HG03439 (cell line): ENCODE measurements at regions not wholly inside any gene's neighbourhood (a gene's known extent, or its start where the extent isn't known, plus 50 kb on each side); places are given as distances from the start of the nearest gene placed in this dataset.
"Not testable (repeated sequence)": the region's sequence is repeated elsewhere in the genome, so short reads cannot be mapped to it uniquely, and the experiment has no call there.

Experiments used
- ATAC-seq: cut with Tn5 transposase; IDR thresholded peaks from one replicate; pipeline ENCODE4 v1.9.1; 2021; ENCODE audit warnings: mild to moderate bottlenecking, moderate library complexity; ENCODE audit not compliant: unreplicated experiment

DNA sequence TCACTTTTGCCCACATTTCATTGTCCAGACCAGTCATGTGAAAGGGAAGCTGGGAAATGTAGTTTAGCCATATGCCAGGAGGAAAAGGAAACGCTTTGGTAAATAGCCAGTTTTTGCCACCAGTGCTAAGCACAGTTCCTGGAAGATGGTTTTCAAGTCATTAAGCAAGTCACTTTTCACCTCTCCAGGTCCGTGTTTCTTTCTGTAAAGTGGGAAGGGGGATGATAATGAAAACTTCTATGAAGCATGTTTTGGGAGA lies 96.6 kb upstream of the TPTE start:
- ATAC-seq: not testable (repeated sequence)

DNA sequence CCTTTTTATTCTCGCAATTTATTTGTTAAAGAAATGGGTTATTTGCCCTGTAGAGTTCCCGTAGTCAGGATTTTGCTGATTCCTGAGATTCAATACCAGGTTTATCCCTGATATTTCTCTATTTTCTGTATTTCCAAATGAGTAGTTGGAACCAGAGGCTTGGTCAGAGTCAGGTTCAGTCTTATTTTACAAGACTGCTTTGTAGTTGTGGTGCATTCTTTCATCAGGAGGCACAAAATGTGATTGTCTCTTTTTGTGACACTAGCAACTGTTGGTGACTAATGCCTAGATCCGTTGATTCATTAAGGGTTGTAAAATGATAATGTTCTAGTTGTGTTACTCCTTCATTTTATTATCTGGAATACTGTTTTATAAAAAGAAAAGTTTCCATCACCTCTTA lies 95.5 kb upstream of the TPTE start:
- no peak for ATAC-seq

DNA sequence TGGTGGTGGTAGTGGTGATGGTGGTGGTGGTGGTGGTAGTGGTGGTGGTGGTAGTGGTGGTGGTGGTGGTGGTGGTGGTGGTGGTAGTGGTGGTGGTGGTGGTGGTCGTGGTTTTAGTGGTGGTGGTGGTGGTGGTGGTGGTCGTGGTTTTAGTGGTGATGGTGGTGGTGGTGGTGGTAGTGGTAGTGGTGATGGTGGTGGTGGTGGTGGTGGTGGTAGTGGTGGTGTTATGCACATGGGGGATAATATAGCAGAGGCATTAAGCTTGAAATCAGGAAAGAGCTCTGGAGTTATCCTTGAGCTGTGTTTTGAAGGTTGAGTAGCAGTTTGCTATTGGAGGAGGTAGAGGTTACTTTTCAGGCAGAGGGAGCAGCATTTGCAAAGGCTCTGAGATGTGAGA lies 94.6 kb upstream of the TPTE start:
- ATAC-seq: not testable (repeated sequence)

DNA sequence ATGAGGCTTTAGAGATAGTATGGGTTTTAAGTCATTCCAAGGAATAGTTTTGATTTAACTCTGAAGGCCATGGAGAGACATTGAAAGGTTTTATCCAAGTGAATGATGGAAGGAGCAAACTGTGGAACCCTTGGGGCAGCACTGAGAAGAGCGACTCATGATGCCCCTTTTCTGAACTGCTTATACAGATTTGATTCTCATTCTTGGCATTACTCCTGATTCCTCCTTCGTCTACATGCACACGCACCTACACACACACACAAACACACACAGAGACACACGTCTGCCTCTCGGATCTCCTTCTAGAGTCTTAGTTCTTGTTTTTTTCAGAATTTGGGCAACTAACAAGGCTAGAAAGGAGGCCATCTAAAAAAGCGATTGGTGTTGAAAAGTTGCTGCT lies 94.1 kb upstream of the TPTE start:
- not testable (repeated sequence) for ATAC-seq

DNA sequence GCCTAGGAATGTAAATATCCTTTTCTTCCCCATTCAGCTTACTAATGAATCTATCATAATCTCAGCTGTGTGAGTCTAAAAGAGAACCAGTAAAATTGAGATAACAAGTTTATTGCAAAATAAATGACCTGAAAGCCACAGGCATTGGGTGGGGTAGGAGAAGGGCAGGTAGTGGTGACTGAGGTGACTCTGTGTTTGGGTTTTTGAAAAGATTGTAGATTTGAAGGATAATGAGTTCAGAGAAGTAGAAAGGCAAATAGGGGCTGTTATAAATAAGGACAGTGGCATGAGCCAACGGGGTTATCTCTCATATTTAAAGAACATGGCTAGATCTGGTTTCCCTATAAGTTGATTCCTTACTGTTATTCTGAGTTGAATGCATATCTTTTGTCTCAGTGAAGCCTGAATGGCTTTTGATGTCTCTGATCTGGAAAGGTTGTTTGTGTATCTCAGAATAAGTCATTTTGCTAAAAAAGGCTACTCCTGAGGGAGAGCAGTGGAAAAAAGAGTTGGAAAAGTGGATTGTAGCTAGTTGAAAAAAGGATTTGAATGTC lies 92.3 kb upstream of the TPTE start:
- ATAC-seq: not testable (repeated sequence)

DNA sequence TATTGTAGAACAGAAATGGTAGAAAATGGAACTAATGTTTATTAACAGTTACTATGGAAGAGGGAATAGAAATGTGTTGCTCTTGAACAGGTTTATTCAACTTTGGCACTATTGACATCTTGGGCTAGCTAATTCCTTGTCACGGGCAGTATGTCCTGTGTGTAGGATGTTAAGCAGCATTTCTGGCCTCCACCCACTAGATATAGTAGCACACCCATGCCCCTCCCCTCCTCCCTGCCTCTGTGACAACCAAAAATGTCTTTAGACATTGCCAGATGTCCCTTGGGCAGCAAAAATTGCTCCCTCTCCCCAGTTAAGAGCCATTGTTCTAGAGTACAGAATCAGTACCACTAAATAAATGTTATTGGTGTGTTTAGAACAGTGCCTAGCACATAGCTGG lies 91.4 kb upstream of the TPTE start:
- no peak for ATAC-seq

DNA sequence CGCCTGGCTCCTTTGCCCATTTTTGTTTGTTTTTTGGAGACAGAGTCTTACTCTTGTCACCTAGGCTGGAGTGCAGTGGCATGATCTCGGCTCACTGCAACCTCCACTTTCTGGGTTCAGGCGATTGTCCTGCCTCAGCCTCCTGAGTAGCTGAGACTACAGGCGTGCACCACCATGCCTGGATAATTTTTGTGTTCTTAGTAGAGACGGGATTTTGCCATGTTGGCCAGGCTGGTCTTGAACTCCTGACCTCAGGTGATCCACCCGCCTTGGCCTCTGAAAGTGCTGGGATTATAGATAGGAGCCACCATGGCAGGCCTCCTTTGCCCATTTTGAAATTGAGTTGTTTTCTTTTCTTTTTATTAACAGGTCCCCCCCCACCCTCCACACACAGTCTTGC lies 89.4 kb upstream of the TPTE start:
- not testable (repeated sequence) for ATAC-seq

DNA sequence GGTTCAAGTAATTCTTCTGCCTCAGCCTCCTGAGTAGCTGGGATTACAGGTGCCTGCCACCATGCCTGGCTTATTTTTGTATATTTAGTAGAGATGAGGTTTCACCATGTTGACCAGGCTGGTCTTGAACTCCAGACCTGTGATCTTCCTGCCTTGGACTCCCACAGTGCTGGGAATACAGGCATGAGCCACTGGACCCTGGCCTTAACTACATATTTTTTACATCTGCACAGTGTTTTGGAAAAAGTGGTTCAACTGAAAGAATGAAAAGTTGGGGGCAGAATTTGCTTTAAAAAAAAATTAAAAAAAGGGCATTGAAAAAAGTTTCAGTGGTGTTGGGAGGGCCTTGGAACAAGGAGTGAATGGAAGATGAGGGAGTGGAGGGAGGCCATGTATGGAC lies 88.9 kb upstream of the TPTE start:
- not testable (repeated sequence) for ATAC-seq

DNA sequence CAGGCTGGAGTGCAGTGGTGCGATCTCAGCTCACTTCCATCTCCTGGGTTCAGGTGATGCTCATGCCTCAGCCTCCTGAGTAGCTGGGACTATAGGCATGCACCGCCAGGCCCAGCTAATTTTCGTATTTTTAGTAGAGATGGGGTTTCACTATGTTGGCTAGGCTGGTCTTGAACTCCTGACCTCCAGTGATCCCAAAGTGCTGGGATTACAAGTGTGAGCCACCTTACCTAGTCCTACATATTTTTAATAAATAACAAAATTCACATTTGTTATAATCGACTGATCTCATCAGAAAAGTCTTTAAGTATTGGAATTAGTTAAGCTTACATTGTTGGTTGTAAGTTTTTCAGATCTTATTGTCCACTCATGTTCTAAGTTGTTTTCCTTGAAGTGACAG lies 83.4 kb upstream of the TPTE start:
- ATAC-seq: not testable (repeated sequence)

DNA sequence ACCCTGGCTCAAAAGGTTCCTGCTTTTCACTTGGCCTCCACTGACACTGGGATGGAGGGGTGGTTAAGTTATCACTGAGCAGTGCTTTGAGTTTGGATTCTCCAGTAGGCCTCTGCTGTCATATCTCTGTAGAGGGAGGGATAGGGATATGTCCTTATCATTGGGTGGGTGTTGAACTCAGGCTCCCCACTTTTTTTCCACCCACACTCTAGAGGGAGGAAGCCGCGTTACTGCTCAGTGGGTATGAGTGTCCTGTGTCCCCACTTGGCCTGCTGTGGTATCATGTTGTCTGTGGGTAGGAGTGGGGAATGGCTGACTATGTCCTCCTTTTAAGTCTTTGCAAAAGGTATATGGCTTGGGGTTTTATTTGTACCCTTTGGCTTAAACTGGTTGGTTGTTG lies 80.7 kb upstream of the TPTE start:
- not testable (repeated sequence) for ATAC-seq

DNA sequence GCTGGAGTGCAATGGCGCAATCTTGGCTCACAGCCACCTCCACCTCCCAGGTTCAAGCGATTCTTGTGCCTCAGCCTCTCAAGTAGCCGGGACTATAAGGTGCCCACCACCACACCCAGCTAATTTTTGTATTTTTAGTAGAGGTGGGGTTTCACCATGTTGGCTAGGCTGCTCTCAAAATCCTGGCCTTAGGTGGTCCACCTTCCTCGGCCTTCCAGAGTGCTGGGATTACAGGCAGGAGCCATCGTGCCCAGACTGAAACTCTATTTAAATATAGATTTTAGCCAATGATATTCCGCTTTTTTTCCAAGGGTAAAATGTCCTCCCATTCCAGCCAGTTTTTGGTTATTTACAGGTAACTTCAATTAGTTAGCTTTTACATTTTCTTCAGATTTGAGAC lies 79.4 kb upstream of the TPTE start:
- ATAC-seq: not testable (repeated sequence)

DNA sequence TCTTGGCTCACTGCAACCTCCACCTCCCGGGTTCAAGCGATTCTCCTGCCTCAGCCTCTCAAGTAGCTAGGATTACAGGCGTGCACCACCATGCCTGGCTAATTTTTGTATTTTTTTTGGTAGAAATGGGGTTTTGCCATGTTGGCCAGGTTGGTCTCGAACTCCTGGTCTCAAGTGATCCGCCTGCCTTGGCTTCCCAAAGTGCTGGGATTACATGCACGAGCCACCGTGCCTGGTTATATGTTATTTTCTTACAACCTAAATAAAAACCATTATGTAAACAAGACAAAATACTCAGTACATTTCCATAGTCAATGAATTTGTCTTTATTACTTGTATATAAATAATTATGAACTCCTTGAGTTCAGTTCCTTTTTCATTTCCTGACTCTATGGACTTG lies 75.7 kb upstream of the TPTE start:
- not testable (repeated sequence) for ATAC-seq

DNA sequence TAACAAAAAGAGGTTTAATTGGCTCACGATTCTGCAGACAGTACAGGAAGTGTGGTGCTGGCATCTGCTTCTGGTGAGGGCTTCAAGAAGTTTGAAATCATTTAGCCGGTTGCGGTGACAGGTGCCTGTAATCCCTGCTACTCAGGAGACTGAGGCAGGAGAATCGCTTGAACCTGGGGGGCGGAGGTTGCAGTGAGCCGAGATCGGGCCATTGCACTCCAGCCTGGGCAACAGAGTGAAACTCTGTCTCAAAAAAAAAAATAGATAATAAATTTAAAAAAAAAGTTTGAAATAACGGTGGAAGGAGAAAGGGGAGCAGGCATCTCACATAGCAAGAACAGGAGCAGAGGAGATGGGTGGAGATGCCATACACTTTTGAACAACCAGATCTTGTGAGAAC lies 71.9 kb upstream of the TPTE start:
- not testable (repeated sequence) for ATAC-seq

DNA sequence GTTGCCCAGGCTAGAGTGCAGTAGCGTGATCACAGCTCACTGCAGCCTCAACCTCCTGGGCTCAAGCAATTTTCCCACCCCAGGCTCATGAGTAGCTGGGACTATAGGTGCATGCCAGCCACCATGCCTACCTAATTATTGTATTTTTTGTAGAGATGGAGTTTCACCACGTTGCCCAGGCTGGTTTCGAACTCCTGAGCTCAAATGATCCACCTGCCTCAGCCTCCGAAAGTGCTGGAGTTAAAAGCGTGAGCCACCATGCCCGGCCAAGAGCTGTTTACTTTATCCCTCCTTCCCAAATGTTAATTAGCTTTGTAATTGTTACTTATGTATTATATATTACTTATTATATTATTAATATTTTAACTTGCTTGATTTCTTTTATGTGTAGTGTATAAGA lies 70.1 kb upstream of the TPTE start:
- not testable (repeated sequence) for ATAC-seq

DNA sequence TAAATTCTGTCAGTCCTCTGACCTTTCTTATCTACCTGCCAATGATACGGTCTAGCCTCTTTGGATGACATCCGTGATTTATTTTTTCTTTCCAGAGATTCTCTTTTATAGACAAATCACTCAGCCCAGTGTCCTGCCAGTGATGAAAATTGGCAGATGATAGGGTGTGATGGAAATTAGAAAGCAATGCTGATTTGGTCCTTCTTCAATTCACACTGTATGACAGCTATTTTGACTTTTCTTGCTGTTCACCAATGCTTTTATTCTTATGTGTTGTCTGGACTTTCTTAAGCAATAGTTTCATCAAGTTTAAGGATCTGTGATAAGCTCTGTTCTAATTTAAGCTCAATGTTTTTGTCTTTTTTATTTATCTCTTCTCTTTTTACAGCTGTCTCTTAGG lies 63.6 kb upstream of the TPTE start:
- ATAC-seq: not testable (repeated sequence)

DNA sequence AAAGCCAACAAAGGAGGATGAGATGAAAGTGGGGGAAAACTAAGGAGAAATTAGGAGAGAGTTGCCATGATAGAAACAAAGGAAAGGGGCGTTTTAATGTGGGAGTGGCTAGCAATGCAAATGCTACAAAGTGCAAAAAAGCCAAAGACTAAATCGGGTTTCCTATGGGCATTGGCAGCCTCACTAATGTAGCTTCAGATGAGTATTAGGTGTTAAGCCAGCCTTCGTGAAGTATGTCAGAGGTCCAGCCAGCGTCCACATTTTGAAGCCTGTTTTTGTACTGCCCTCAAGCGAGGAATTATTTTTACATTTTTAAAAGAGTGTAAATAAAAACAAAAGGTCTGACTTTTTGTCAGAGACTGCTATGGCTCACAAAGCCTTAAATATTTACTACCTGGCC lies 60.4 kb upstream of the TPTE start:
- ATAC-seq: not testable (repeated sequence)

DNA sequence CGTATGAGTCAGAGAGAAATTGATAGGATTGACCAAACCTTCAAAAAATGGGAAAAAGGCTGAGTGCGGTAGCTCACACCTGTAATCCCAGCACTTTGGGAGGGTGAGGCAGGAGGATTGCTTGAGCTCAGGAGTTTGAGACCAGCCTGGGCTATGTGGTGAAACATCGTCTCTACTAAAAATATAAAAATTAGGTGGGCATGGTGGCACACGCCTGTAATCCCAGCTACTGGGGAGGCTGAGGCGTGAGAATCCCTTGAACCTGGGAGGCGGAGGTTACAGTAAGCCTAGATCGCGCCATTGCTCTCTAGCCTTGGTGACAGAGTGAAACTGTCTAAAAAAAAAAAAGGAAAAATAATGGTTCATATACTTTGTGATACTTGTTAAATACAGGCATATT lies 59.9 kb upstream of the TPTE start:
- ATAC-seq: not testable (repeated sequence)

DNA sequence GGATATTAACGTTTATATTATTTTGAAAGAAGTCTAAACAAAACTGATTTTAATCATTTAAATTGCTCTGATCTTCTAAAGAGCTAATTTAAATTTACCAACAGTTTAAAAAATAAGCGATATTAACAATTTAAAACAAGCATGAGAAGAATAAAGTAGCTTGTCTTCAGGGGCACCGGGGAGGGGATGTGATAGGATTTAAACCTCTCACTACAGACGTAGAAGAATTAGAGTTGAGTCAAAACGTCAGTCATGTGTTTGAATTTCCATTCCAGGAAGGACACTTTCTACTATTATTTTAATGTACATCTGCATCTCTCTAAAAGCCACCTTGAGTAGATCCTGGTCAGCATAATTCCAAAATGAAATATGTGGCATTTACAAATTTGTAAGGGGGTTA lies 58.2 kb upstream of the TPTE start:
- no peak for ATAC-seq

DNA sequence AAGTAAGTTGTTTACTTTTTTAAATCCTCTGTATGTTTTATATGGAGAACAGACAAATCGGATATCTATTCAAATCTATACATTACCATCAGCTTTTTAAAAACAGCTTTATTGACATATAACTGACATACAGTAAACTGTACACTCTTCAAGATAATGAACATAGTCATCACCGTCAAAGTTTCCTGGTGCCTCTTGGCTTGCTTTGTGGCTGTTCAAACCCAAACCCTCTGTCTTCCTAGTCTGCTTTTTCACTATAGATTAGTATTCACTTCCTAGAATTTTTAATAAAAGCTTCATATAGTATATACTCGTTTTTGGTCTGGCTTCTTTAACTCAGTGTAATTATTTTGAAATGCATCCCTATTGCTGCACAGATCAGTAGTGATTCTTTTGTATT lies 56.4 kb upstream of the TPTE start:
- ATAC-seq: no peak

DNA sequence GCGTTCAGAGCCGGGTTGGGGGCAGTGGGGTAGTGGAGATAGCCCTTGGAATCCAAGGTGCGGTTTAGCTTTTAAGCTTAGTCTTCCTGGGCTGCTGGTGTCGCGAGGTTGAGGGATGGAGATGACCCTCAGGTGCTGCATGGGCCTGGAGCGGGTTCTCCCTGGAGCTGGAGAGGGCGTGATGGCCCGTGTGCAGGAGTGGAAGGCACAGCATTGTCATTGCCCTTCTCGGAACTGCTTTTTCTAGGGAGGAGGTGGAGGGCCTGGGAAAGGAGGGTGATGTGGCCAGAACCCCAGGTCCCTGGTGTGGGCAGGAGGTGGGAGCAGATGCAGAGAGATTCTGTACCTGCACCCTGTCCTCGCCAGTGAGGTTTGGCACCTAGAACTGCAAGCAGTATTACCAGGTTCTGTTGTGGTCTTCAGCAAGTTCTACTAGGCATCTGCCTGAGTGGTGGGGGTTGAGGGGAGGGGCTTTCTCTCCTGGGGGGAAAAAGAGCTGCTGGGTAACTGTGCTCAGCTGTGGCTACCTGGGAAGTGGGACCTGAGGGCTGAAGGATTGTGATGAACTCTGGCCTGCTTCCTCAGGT lies 55.8 kb upstream of the TPTE start:
- not testable (repeated sequence) for ATAC-seq

DNA sequence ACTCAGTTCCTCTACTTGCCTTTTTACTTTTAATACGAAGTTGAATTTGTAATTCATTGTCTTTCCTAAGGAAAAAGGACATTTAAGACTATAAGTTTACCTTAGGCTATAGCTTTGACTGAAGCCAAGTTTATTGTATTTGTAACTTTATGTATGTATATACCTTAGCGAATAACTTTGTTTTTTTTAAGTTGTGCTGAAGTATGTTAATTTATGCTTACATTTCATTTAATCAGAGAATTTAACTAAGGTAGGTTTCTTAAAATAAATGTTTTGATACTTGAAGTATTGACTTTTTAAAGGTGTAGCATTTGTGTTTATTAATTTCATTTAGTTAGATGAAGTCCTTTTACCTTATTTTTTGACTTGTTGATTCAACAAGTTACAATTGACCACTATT lies 55.2 kb upstream of the TPTE start:
- no peak for ATAC-seq
